RWPE2 (cell line): ENCODE measurements at regions not wholly inside any gene's neighbourhood (a gene's known extent, or its start where the extent isn't known, plus 50 kb on each side); places are given as distances from the start of the nearest gene placed in this dataset.

ENCODE experiments used
- ATAC-seq: fragments of 200-7000 bp; cut with Tn5 transposase; 3 replicates; pipeline ENCODE4 v1.9.1; 2021; ENCODE audit warnings: low read depth
- DNase-seq: peaks from one replicate; pipeline ENCODE4 v3.0.0-alpha.2; 2020; ENCODE audit warnings: low spot score
- H3K27ac ChIP-seq: fragments of 450-650 bp; 2 replicates; pipeline ENCODE4 v1.5.1; 2017; ENCODE audit warnings: mild to moderate bottlenecking; ENCODE audit not compliant: poor library complexity, severe bottlenecking
- H3K27me3 ChIP-seq: fragments of 250-450 bp; sonication (Bioruptor Pico); 2 replicates; pipeline ENCODE4 v1.5.1; 2021; ENCODE audit warnings: mild to moderate bottlenecking, moderate library complexity; ENCODE audit not compliant: insufficient read depth, poor library complexity, severe bottlenecking
- H3K36me3 ChIP-seq: fragments of 250-450 bp; sonication (Bioruptor Pico); 2 replicates; pipeline ENCODE4 v1.5.1; 2020; ENCODE audit warnings: low read depth, mild to moderate bottlenecking, moderate library complexity
- H3K4me1 ChIP-seq: fragments of 250-450 bp; sonication (Bioruptor Pico); 2 replicates; pipeline ENCODE4 v1.5.1; 2021; ENCODE audit warnings: mild to moderate bottlenecking, moderate library complexity; ENCODE audit not compliant: insufficient read depth, poor library complexity, severe bottlenecking
- H3K4me3 ChIP-seq: fragments of 250-450 bp; sonication (Bioruptor Pico); 2 replicates; pipeline ENCODE4 v1.5.1; 2021; ENCODE audit warnings: mild to moderate bottlenecking, moderate library complexity; ENCODE audit not compliant: severe bottlenecking
- H3K9me3 ChIP-seq: fragments of 250-450 bp; sonication (Bioruptor Pico); 2 replicates; pipeline ENCODE4 v1.5.1; 2021; ENCODE audit warnings: mild to moderate bottlenecking, moderate library complexity; ENCODE audit not compliant: severe bottlenecking
- TF ChIP-seq, protein P1 (sequence below): fragments of 450-650 bp; IDR thresholded peaks from one replicate; pipeline ENCODE4 v1.5.1; 2017; ENCODE audit warnings: mild to moderate bottlenecking, moderate library complexity; ENCODE audit not compliant: poor library complexity, severe bottlenecking

DNA sequence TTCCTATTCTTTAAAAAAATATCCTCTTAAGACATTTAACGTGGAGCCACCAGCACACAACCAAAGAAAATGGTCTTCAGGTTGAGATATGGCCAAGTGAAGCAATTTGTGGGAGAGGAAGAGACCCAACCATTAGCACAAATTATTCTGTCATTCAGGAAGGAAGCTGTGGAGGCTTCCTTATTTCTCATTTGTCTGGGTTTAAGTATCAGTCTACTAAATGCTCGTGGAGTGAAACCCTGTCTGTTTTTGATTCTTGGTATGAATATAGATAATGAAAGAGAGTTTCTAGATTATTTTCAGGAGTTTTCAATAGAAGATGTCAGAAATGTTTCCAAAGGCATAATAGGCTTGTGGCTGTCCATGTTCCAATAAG lies 125.1 kb downstream of the GPR65 start:
- Histone ChIP-seq H3K4me3 (no peak overlapping the region), H3K36me3 (no peaks in the 10 kb centered on the region), H3K9me3 (no peaks in the 10 kb centered on the region), H3K4me1 (no peaks in the 10 kb centered on the region), H3K27me3 (no peaks in the 10 kb centered on the region), H3K27ac (peak overlapping the region; percentile 14)
- TF ChIP-seq, protein P1, sequence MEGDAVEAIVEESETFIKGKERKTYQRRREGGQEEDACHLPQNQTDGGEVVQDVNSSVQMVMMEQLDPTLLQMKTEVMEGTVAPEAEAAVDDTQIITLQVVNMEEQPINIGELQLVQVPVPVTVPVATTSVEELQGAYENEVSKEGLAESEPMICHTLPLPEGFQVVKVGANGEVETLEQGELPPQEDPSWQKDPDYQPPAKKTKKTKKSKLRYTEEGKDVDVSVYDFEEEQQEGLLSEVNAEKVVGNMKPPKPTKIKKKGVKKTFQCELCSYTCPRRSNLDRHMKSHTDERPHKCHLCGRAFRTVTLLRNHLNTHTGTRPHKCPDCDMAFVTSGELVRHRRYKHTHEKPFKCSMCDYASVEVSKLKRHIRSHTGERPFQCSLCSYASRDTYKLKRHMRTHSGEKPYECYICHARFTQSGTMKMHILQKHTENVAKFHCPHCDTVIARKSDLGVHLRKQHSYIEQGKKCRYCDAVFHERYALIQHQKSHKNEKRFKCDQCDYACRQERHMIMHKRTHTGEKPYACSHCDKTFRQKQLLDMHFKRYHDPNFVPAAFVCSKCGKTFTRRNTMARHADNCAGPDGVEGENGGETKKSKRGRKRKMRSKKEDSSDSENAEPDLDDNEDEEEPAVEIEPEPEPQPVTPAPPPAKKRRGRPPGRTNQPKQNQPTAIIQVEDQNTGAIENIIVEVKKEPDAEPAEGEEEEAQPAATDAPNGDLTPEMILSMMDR: no peak
- no peak for DNase-seq
- ATAC-seq: no peak
